ENCODE measurements at regions not wholly inside any gene's neighbourhood (a gene's known extent, or its start where the extent isn't known, plus 50 kb on each side); places are given as distances from the start of the nearest gene placed in this dataset.
"Not testable (repeated sequence)": the region's sequence is repeated elsewhere in the genome, so short reads cannot be mapped to it uniquely, and the experiment has no call there.

GRCh38 chr17:55925440-55925839 is 174.6 kb downstream of the PCTP start:
- H3K36me3 ChIP-seq (ENCODE audit: insufficient read depth, low read depth, low read length) = no peaks in the 10 kb centered on the region

GRCh38 chr17:55926276-55926990 is 175.6 kb downstream of the PCTP start:
- H3K4me3 ChIP-seq (ENCODE audit: low read length) = 0 out of 2 replicates have a peak overlapping the region, but pooled peaks have one; percentile 1
- H3K9me3 ChIP-seq (ENCODE audit: insufficient read depth, low read depth, low read length) = peaks cover 9% of the 10 kb centered on the region; the same call in 1 of the 2 replicates
- H3K27ac ChIP-seq (ENCODE audit: low read length) = no peak overlapping the region
- no peaks in the 10 kb centered on the region for H3K27me3 ChIP-seq (ENCODE audit: insufficient read depth, low read length)
- H3K36me3 ChIP-seq (ENCODE audit: insufficient read depth, low read depth, low read length) = no peaks in the 10 kb centered on the region
- H3K9ac ChIP-seq (ENCODE audit: low read depth, low read length) = no peak overlapping the region
- H3K4me1 ChIP-seq (ENCODE audit: insufficient read depth, low read length) = peaks cover 8% of the 10 kb centered on the region

More at GRCh38 chr17:55925440-55925839, 174.6 kb downstream of the PCTP start:
- no peak overlapping the region for H3K4me3 ChIP-seq (ENCODE audit: low read length)
- H3K4me1 ChIP-seq (ENCODE audit: insufficient read depth, low read length) = peaks cover 8% of the 10 kb centered on the region
- H3K27ac ChIP-seq (ENCODE audit: low read length) = no peak overlapping the region
- H3K9me3 ChIP-seq (ENCODE audit: insufficient read depth, low read depth, low read length) = peaks cover 9% of the 10 kb centered on the region; the same call in 1 of the 2 replicates
- H3K9ac ChIP-seq (ENCODE audit: low read depth, low read length) = no peak overlapping the region
- no peaks in the 10 kb centered on the region for H3K27me3 ChIP-seq (ENCODE audit: insufficient read depth, low read length)

- H3K4me1 ChIP-seq (ENCODE audit: insufficient read depth, low read length) = peaks cover 8% of the 10 kb centered on the region
- H3K36me3 ChIP-seq (ENCODE audit: insufficient read depth, low read depth, low read length) = no peaks in the 10 kb centered on the region
- H3K27ac ChIP-seq (ENCODE audit: low read length) = no peak overlapping the region
- H3K9ac ChIP-seq (ENCODE audit: low read depth, low read length) = no peak overlapping the region
- H3K9me3 ChIP-seq (ENCODE audit: insufficient read depth, low read depth, low read length) = peaks cover 6% of the 10 kb centered on the region; the same call in 1 of the 2 replicates
- H3K27me3 ChIP-seq (ENCODE audit: insufficient read depth, low read length) = no peaks in the 10 kb centered on the region
- no peak overlapping the region for H3K4me3 ChIP-seq (ENCODE audit: low read length)
Measured at GRCh38 chr17:55930291-55930809, 179.5 kb downstream of the PCTP start.

GRCh38 chr17:55931446-55931845 is 180.6 kb downstream of the PCTP start:
- Histone ChIP-seq H3K4me3 (ENCODE audit: low read length) (no peak overlapping the region), H3K27ac (ENCODE audit: low read length) (no peak overlapping the region), H3K36me3 (ENCODE audit: insufficient read depth, low read depth, low read length) (no peaks in the 10 kb centered on the region), H3K4me1 (ENCODE audit: insufficient read depth, low read length) (peaks cover 3% of the 10 kb centered on the region; the same call in 1 of the 2 replicates), H3K9me3 (ENCODE audit: insufficient read depth, low read depth, low read length) (no peaks in the 10 kb centered on the region), H3K27me3 (ENCODE audit: insufficient read depth, low read length) (no peaks in the 10 kb centered on the region), H3K9ac (ENCODE audit: low read depth, low read length) (no peak overlapping the region)

- Histone ChIP-seq H3K4me1 (ENCODE audit: insufficient read depth, low read length) (no peaks in the 10 kb centered on the region; the same call in 1 of the 2 replicates), H3K4me3 (ENCODE audit: low read length) (no peak overlapping the region), H3K9me3 (ENCODE audit: insufficient read depth, low read depth, low read length) (no peaks in the 10 kb centered on the region), H3K9ac (ENCODE audit: low read depth, low read length) (no peak overlapping the region), H3K36me3 (ENCODE audit: insufficient read depth, low read depth, low read length) (no peaks in the 10 kb centered on the region), H3K27ac (ENCODE audit: low read length) (no peak overlapping the region), H3K27me3 (ENCODE audit: insufficient read depth, low read length) (no peaks in the 10 kb centered on the region)
Measured at GRCh38 chr17:55932973-55933372, 182.1 kb downstream of the PCTP start.

- H3K4me3 ChIP-seq (ENCODE audit: low read length); H3K4me1 ChIP-seq (ENCODE audit: insufficient read depth, low read length); H3K9ac ChIP-seq (ENCODE audit: low read depth, low read length); H3K36me3 ChIP-seq (ENCODE audit: insufficient read depth, low read depth, low read length); H3K9me3 ChIP-seq (ENCODE audit: insufficient read depth, low read depth, low read length); H3K27me3 ChIP-seq (ENCODE audit: insufficient read depth, low read length); H3K27ac ChIP-seq (ENCODE audit: low read length): not testable (repeated sequence)
Measured at GRCh38 chr17:55939181-55939810, 188.4 kb downstream of the PCTP start.

- Histone ChIP-seq H3K9ac (ENCODE audit: low read depth, low read length) (no peak overlapping the region), H3K36me3 (ENCODE audit: insufficient read depth, low read depth, low read length) (no peaks in the 10 kb centered on the region), H3K4me1 (ENCODE audit: insufficient read depth, low read length) (no peaks in the 10 kb centered on the region), H3K9me3 (ENCODE audit: insufficient read depth, low read depth, low read length) (no peaks in the 10 kb centered on the region), H3K27me3 (ENCODE audit: insufficient read depth, low read length) (no peaks in the 10 kb centered on the region), H3K4me3 (ENCODE audit: low read length) (no peak overlapping the region), H3K27ac (ENCODE audit: low read length) (no peak overlapping the region)
Measured at GRCh38 chr17:55959756-55960155, 193.5 kb upstream of the ANKFN1 start.

GRCh38 chr17:55961386-55961785 is 191.9 kb upstream of the ANKFN1 start:
- H3K9ac ChIP-seq (ENCODE audit: low read depth, low read length) = no peak overlapping the region
- no peaks in the 10 kb centered on the region for H3K4me1 ChIP-seq (ENCODE audit: insufficient read depth, low read length)
- H3K27ac ChIP-seq (ENCODE audit: low read length) = no peak overlapping the region
- H3K36me3 ChIP-seq (ENCODE audit: insufficient read depth, low read depth, low read length) = no peaks in the 10 kb centered on the region
- no peaks in the 10 kb centered on the region for H3K27me3 ChIP-seq (ENCODE audit: insufficient read depth, low read length)
- H3K9me3 ChIP-seq (ENCODE audit: insufficient read depth, low read depth, low read length) = no peaks in the 10 kb centered on the region
- H3K4me3 ChIP-seq (ENCODE audit: low read length) = no peak overlapping the region

- Histone ChIP-seq H3K4me1 (ENCODE audit: insufficient read depth, low read length) (no peaks in the 10 kb centered on the region), H3K9ac (ENCODE audit: low read depth, low read length) (no peak overlapping the region), H3K27me3 (ENCODE audit: insufficient read depth, low read length) (no peaks in the 10 kb centered on the region), H3K4me3 (ENCODE audit: low read length) (no peak overlapping the region), H3K36me3 (ENCODE audit: insufficient read depth, low read depth, low read length) (no peaks in the 10 kb centered on the region), H3K9me3 (ENCODE audit: insufficient read depth, low read depth, low read length) (no peaks in the 10 kb centered on the region), H3K27ac (ENCODE audit: low read length) (no peak overlapping the region)
Measured at GRCh38 chr17:55962951-55963401, 190.3 kb upstream of the ANKFN1 start.

GRCh38 chr17:55964191-55964590 is 189.1 kb upstream of the ANKFN1 start:
- no peak overlapping the region for H3K4me3 ChIP-seq (ENCODE audit: low read length)
- no peaks in the 10 kb centered on the region for H3K9me3 ChIP-seq (ENCODE audit: insufficient read depth, low read depth, low read length)
- H3K27ac ChIP-seq (ENCODE audit: low read length) = no peak overlapping the region
- no peaks in the 10 kb centered on the region; the same call in 1 of the 2 replicates for H3K4me1 ChIP-seq (ENCODE audit: insufficient read depth, low read length)
- H3K36me3 ChIP-seq (ENCODE audit: insufficient read depth, low read depth, low read length) = no peaks in the 10 kb centered on the region
- no peak overlapping the region for H3K9ac ChIP-seq (ENCODE audit: low read depth, low read length)
- H3K27me3 ChIP-seq (ENCODE audit: insufficient read depth, low read length) = no peaks in the 10 kb centered on the region

GRCh38 chr17:55965051-55965450 is 188.2 kb upstream of the ANKFN1 start:
- Histone ChIP-seq H3K4me3 (ENCODE audit: low read length) (no peak overlapping the region), H3K4me1 (ENCODE audit: insufficient read depth, low read length) (peaks cover 7% of the 10 kb centered on the region; the same call in 1 of the 2 replicates), H3K9ac (ENCODE audit: low read depth, low read length) (no peak overlapping the region), H3K9me3 (ENCODE audit: insufficient read depth, low read depth, low read length) (no peaks in the 10 kb centered on the region), H3K27me3 (ENCODE audit: insufficient read depth, low read length) (no peaks in the 10 kb centered on the region), H3K27ac (ENCODE audit: low read length) (no peak overlapping the region), H3K36me3 (ENCODE audit: insufficient read depth, low read depth, low read length) (no peaks in the 10 kb centered on the region)
